IPS DF 6.9 (cell line): ENCODE measurements at regions not wholly inside any gene's neighbourhood (a gene's known extent, or its start where the extent isn't known, plus 50 kb on each side); places are given as distances from the start of the nearest gene placed in this dataset.
"Not testable (repeated sequence)": the region's sequence is repeated elsewhere in the genome, so short reads cannot be mapped to it uniquely, and the experiment has no call there.

Experiments used
- DNase-seq: peaks from one replicate; pipeline ENCODE4 v3.0.0-alpha.2; 2013; ENCODE audit warnings: low read depth, low spot score
- H3K27ac ChIP-seq: one replicate; pipeline ENCODE4 v1.5.1; 2013; ENCODE audit warnings: low read length, control low read depth
- H3K27me3 ChIP-seq: 2 replicates; pipeline ENCODE4 v1.6.1; 2013; ENCODE audit warnings: mild to moderate bottlenecking, low read length; ENCODE audit not compliant: control insufficient read depth, insufficient read depth
- H3K36me3 ChIP-seq: 2 replicates; pipeline ENCODE4 v1.6.1; 2013; ENCODE audit warnings: low read length; ENCODE audit not compliant: control insufficient read depth, insufficient read depth
- H3K4me1 ChIP-seq: 2 replicates; pipeline ENCODE4 v1.6.1; 2013; ENCODE audit warnings: low read length; ENCODE audit not compliant: control insufficient read depth, insufficient read depth
- H3K4me3 ChIP-seq: 2 replicates; pipeline ENCODE4 v1.5.1; 2013; ENCODE audit warnings: mild to moderate bottlenecking, low read length
- H3K9me3 ChIP-seq: 2 replicates; pipeline ENCODE4 v1.6.1; 2013; ENCODE audit warnings: low read length, inconsistent platforms; ENCODE audit not compliant: control insufficient read depth, insufficient read depth
- WGBS: extraction: QIAGEN DNeasy Blood & Tissue Kit; methylation state at CpG from one replicate; pipeline ENCODE4 v1.1.7; 2013; ENCODE audit warnings: mixed read lengths, missing lambda C conversion rate; ENCODE audit not compliant: insufficient read length, insufficient coverage; 5-methylcytosine and 5-hydroxymethylcytosine counted together

DNA sequence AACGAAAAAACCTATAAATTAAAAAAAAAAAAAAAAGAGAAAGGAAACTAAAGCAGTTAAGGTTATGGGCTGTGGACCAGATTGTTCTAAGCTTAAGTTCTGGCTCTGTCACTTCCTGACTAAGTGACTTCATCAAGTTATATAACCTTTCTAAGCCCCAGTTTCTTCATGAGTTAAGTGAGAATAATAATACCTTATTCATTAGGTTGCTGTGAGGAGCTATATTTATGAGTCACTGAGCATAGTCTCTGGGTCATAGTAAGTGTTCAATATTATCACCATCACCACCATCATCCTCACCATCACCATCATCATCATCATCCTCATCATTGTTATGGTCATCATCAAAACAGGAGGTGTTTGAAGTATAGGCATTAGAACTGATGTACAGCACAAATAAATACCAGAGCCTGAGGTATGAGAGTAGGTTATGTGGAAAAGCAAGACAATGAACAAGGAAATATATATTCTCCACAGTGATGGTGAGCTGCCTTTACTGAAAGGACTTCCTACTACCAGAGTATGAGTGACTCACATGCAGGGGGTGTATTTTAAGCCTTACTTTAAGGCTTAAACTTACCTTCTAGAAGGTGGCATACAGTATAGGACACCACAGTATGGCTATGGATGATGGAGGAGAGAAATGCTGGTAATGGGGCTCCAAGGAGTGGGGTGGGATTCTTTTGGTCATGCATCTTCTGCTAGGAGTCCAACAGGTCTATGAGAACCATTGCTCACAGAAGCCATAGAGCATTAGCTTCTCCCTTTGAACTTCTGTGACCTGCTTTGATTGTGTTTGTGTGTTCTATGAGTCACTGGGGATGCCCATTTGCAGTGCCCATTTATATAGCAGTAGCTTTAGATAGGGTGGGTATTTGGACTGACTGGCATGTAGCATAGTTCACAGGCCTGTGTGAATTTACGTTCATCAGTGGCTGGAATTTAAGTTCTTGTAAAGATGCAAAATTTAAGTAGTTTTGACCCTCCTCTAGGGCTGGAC, 104.4 kb downstream of the KLF5 start:
- Histone ChIP-seq H3K27me3 (no peaks in the 10 kb centered on the region), H3K4me1 (no peaks in the 10 kb centered on the region), H3K9me3 (no peaks in the 10 kb centered on the region), H3K36me3 (no peaks in the 10 kb centered on the region), H3K4me3 (no peak overlapping the region), H3K27ac (no peak overlapping the region)
- no CpG with 5 or more reads among the region's 2 CpGs for WGBS
- DNase-seq = no peak

DNA sequence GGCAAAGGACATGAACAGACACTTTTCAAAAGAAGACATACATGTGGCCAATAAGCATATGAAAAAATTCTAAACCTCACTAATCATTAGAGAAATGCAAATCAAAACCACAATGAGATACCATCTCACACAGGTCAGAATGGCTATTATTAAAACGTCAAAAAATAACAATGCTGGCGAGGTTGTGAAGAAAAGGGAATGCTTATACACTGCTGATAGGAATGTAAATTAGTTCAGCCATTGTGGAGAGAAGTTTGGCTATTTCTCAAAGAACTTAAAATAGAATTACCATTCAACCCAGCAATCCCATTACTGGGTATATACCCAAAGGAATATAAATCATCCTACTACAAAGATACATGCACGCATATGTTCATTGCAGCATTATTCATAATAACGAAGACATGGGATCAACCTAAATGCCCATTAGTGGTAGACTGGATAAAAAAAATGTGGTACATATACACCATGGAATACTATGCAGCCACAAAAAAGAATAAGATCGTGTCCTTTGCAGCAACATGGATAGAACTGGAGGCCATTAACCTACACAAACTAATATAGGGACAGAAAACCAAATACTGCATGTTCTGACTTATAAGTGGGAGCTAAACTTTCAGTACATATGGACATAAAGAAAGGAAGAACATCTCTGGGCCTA, 101.7 kb downstream of the KLF5 start:
- H3K9me3 ChIP-seq, H3K27ac ChIP-seq, H3K4me1 ChIP-seq, H3K4me3 ChIP-seq, DNase-seq, H3K27me3 ChIP-seq, H3K36me3 ChIP-seq: not testable (repeated sequence)
- no CpG with 5 or more reads among the region's 5 CpGs for WGBS

DNA sequence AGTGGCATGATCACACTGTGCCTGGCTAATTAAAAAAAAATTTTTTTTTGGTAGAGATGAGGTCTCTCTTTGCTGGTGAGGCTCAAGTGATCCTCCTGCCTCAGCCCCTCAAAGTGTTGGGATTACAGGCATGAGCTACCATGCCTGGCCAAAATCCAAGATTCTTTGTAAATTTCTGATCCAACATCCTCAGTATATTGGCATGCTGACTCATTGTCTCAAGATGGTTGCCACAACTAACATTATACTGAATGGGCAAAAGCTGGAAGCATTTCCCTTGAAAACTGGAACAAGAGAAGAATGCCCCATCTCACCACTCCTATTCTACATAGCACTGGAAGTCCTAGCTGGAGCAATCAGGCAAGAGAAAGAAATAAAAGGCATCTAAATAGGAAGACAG, 100.0 kb downstream of the KLF5 start:
- H3K36me3 ChIP-seq = no peaks in the 10 kb centered on the region
- no peak overlapping the region for H3K27ac ChIP-seq
- no peaks in the 10 kb centered on the region for H3K9me3 ChIP-seq
- no peak for DNase-seq
- no peak overlapping the region for H3K4me3 ChIP-seq
- H3K27me3 ChIP-seq = no peaks in the 10 kb centered on the region
- no peaks in the 10 kb centered on the region for H3K4me1 ChIP-seq

DNA sequence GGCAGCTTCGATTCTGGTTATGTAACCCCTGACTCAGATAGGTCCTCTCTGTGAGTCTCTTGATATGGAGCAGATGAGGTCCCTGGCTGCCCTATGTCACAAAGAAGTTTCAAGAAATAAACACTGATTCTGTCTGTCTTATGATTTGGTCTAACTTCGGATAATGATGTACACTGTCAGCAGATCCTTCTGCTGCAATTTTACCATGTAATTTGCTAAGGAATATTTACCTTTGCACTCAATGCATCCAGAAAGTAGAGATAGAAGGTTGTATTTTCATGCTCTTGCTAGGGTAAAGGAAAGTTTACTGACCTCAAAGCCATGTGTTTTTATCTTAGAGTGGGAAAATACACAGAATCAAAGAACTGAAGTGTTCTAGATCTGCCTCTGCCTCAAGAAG, 98.2 kb downstream of the KLF5 start:
- no peak overlapping the region for H3K4me3 ChIP-seq
- H3K27me3 ChIP-seq = no peaks in the 10 kb centered on the region
- WGBS = no CpG with 5 or more reads among the region's 2 CpGs
- H3K36me3 ChIP-seq = no peaks in the 10 kb centered on the region
- H3K4me1 ChIP-seq = no peaks in the 10 kb centered on the region
- DNase-seq = no peak
- H3K27ac ChIP-seq = no peak overlapping the region
- no peaks in the 10 kb centered on the region for H3K9me3 ChIP-seq

DNA sequence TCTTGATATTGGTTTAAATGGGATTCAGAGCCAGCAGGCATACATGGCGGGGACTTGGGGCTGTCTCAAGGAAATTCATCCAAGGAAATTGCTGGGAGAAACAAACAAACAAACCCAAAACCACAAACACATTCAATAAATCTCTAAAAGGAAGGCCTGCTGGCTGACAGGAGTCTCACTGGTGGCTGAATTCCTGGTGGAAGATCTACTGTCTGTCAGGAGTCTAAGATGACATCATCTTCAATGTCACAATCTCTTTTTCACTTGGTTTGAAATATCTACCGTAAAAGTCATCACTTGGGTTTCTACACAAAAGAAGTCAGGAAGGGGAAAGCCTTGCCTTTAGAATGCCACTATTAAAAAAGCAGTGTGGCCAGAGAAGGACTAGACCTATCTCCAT, 87.9 kb downstream of the KLF5 start:
- no peak for DNase-seq
- Histone ChIP-seq H3K4me3 (no peak overlapping the region), H3K36me3 (no peaks in the 10 kb centered on the region), H3K27ac (no peak overlapping the region), H3K9me3 (no peaks in the 10 kb centered on the region), H3K4me1 (no peaks in the 10 kb centered on the region), H3K27me3 (no peaks in the 10 kb centered on the region; the same call in 1 of the 2 replicates)
- WGBS = no CpG with 5 or more reads among the region's 2 CpGs

DNA sequence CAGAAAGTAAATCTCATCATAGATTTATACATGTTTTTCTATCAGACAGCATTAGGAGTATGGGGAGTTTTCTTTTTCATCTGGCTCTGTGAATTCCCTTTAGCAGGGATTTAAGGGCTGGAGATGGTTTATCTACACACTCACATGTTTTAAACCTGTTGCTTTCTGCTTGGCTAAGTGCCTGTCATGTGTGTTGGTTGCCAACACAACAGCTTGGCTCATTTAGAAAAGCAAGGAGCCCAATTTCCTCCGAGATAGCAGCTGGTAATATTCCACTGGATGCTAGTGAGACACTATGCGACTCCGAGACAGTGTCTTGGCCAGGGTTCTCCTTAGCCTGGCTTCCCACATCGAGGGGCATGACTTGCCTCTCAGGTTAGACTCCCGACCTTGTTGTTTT, 83.3 kb downstream of the KLF5 start:
- Histone ChIP-seq H3K27me3 (no peaks in the 10 kb centered on the region; the same call in 1 of the 2 replicates), H3K36me3 (no peaks in the 10 kb centered on the region), H3K4me3 (no peak overlapping the region), H3K9me3 (no peaks in the 10 kb centered on the region), H3K27ac (no peak overlapping the region), H3K4me1 (no peaks in the 10 kb centered on the region)
- WGBS = no CpG with 5 or more reads among the region's 5 CpGs
- no peak for DNase-seq

DNA sequence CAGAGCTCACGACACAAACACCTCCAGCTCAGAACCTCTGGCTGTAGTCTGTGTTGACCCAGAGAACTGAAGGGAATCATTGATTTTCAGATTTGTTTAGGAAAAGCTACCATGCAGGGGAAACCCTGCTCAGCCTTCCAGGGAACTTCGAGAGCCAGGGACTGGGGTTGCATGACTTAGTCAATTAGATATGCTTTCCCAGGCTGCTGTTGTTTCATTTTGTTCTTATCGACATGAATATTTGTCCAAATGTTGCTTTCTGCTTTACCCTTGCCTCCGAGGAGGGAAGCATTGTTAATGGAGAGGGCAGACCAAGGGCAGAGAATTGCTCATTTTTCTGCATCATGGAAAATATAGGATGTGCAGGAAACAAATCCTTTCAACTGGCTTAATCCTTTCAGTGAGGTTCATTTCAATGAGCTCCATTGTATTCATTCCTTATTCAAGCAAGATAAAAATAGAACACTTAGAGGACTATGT, 82.5 kb downstream of the KLF5 start:
- Histone ChIP-seq H3K4me1 (no peaks in the 10 kb centered on the region), H3K4me3 (no peak overlapping the region), H3K36me3 (no peaks in the 10 kb centered on the region), H3K9me3 (no peaks in the 10 kb centered on the region), H3K27me3 (no peaks in the 10 kb centered on the region; the same call in 1 of the 2 replicates), H3K27ac (no peak overlapping the region)
- DNase-seq = no peak
- WGBS = no CpG with 5 or more reads among the region's 4 CpGs

DNA sequence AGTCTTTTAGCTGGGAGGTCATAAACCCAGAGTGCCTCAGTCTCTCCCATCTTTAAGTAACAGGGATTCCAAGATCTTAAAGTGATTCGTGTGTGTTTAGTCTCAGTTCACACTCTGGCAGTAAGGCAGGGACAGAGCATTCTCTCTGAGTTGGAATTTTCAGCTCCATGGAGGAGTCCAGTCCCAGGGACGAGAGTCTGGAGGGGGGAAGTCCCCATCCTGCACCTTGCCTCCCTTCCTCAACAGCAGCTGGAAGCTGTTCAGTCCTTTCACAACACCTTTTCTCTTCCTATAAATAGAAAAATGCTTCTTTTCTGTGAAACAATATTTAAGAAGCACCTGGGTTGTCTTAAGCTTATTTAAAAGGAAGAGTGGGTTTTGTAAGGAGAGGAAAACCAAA, 82.0 kb downstream of the KLF5 start:
- WGBS = no CpG with 5 or more reads among the region's 2 CpGs
- Histone ChIP-seq H3K9me3 (no peaks in the 10 kb centered on the region), H3K27me3 (no peaks in the 10 kb centered on the region; the same call in 1 of the 2 replicates), H3K36me3 (no peaks in the 10 kb centered on the region), H3K4me1 (no peaks in the 10 kb centered on the region), H3K27ac (no peak overlapping the region), H3K4me3 (no peak overlapping the region)
- DNase-seq = no peak

DNA sequence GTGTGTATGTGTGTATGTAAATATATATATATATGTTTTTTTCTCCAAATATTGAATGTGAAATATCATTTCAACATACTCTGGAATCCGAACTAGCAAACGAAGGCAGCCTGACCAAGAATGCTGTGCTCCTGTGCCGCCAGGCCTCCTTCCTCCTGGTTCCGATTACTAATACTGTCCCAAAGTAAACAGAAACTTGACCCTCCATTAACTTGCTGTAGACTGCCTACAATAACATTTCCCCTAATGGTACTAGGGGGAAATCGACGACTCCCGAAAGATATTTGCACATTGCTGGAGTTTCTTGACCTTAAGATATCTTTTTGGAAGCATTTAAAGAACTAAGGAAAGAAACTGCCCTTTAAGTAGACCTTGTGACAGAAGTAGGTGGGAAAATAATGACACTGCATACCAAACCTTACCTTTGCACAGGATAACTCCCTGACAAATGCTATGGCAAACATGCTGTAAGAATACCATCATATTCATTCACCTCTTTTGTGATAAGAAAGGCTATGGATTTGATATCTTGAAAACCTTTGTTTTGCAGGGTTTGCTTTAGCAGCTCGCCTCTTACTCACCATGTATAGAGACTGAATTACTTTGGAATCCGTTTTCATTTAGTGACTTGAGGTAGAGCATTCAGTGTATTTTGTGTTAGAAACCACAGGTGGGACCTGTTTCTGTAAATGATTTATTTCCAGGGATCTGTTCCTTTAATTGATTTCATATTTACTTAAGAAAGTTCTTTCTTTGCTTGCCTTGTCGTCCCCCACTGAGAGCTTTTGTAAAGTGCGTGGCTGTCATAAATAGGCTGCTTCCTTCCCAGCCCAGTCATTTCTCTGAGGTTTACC, 80.1 kb downstream of the KLF5 start:
- DNase-seq = no peak
- Histone ChIP-seq H3K9me3 (no peaks in the 10 kb centered on the region), H3K4me1 (no peaks in the 10 kb centered on the region), H3K4me3 (no peak overlapping the region), H3K27me3 (no peaks in the 10 kb centered on the region; the same call in 1 of the 2 replicates), H3K27ac (no peak overlapping the region), H3K36me3 (no peaks in the 10 kb centered on the region)
- no CpG with 5 or more reads among the region's 11 CpGs for WGBS

DNA sequence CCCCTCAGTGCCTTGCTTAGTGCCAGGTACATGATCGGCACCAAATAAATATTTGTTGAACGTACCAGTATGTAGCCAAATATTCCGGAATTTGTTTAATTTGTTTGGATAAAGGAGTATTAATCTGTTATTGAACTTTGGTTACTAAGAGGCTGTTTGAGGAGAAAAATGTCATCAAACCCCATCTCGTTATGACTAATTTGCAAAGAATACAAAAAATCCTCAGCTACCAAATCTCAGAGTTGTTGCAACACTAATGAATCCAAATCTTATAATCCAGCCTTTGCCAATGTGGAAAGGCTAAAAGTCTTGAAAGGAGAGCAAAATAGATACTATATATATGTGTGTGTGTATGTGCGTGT, 79.5 kb downstream of the KLF5 start:
- no peak overlapping the region for H3K27ac ChIP-seq
- H3K9me3 ChIP-seq = no peaks in the 10 kb centered on the region
- 100% methylated on average over 1 of the region's 5 CpGs for WGBS
- DNase-seq = no peak
- H3K27me3 ChIP-seq = no peaks in the 10 kb centered on the region; the same call in 1 of the 2 replicates
- H3K36me3 ChIP-seq = no peaks in the 10 kb centered on the region
- no peaks in the 10 kb centered on the region for H3K4me1 ChIP-seq
- no peak overlapping the region for H3K4me3 ChIP-seq
